WTC11 (cell line): ENCODE measurements at regions not wholly inside any gene's neighbourhood (a gene's known extent, or its start where the extent isn't known, plus 50 kb on each side); places are given as distances from the start of the nearest gene placed in this dataset.

Source experiments
- ATAC-seq: fragments of 200-7000 bp; cut with Tn5 transposase; 2 replicates; pipeline ENCODE4 v1.10.0; 2021; ENCODE audit warnings: mild to moderate bottlenecking, moderate library complexity
- CTCF ChIA-PET: fragments of 300-600 bp; sonication (Branson Sonifier 250); formaldehyde crosslinking; loops from one replicate; lab custom pipeline; 2021; ENCODE audit warnings: antibody characterized with exemption; lab: Charles Lee
- POLR2A ChIA-PET: fragments of 350-600 bp; sonication (Branson Sonifier 250); formaldehyde crosslinking; loops from one replicate; lab custom pipeline; 2021; ENCODE audit warnings: antibody characterized with exemption; lab: Charles Lee
- DNase-seq: peaks from one replicate; pipeline ENCODE4 v3.0.0; 2021; ENCODE audit warnings: low spot score
- H3K27ac Mint-ChIP-seq: 2 replicates; pipeline ENCODE4 v1.8.0; 2021; ENCODE audit warnings: mixed read lengths
- H3K27me3 Mint-ChIP-seq: 2 replicates; pipeline ENCODE4 v1.8.0; 2021; ENCODE audit warnings: low read depth, mild to moderate bottlenecking, moderate library complexity, mixed read lengths
- H3K36me3 Mint-ChIP-seq: 2 replicates; pipeline ENCODE4 v1.8.0; 2021; ENCODE audit warnings: mixed read lengths
- H3K4me1 Mint-ChIP-seq: 2 replicates; pipeline ENCODE4 v1.8.0; 2022; ENCODE audit warnings: mixed read lengths
- H3K4me3 Mint-ChIP-seq: 2 replicates; pipeline ENCODE4 v1.8.0; 2021; ENCODE audit warnings: mild to moderate bottlenecking, moderate library complexity, mixed read lengths
- H3K9me3 Mint-ChIP-seq: 2 replicates; pipeline ENCODE4 v1.8.0; 2021; ENCODE audit warnings: mixed read lengths
- AFF4 ChIP-seq: sonication (generic); formaldehyde crosslinking; IDR thresholded peaks from 2 replicates; pipeline ENCODE4 v1.8.1; 2023; ENCODE audit warnings: mild to moderate bottlenecking, missing genetic modification reagents, borderline replicate concordance
- EMX1 ChIP-seq: fragments of 250-450 bp; sonication (Bioruptor Pico); IDR thresholded peaks from 2 replicates; pipeline ENCODE4 v1.8.0; 2021; ENCODE audit warnings: mild to moderate bottlenecking
- FOXP1 ChIP-seq: sonication (generic); formaldehyde crosslinking; IDR thresholded peaks from 2 replicates; pipeline ENCODE4 v1.8.0; 2022; ENCODE audit warnings: missing genetic modification reagents, mild to moderate bottlenecking, moderate library complexity, borderline replicate concordance
- JUN ChIP-seq: sonication (generic); formaldehyde crosslinking; IDR thresholded peaks from 2 replicates; pipeline ENCODE4 v1.8.0; 2023; ENCODE audit warnings: mild to moderate bottlenecking, missing genetic modification reagents
- KAT7 ChIP-seq: sonication (generic); formaldehyde crosslinking; IDR thresholded peaks from 2 replicates; pipeline ENCODE4 v1.8.1; 2023; ENCODE audit warnings: missing genetic modification reagents, mild to moderate bottlenecking, borderline replicate concordance
- NFATC4 ChIP-seq: fragments of 250-450 bp; sonication (Bioruptor Pico); IDR thresholded peaks from 2 replicates; pipeline ENCODE4 v1.9.0; 2021; ENCODE audit warnings: mild to moderate bottlenecking
- NR1H2 ChIP-seq: sonication (generic); formaldehyde crosslinking; IDR thresholded peaks from 2 replicates; pipeline ENCODE4 v1.9.0; 2021; ENCODE audit warnings: mild to moderate bottlenecking, moderate library complexity, missing genetic modification reagents
- NR2C2 ChIP-seq: sonication (generic); formaldehyde crosslinking; IDR thresholded peaks from 2 replicates; pipeline ENCODE4 v1.8.0; 2022; ENCODE audit warnings: mild to moderate bottlenecking, missing genetic modification reagents
- OVOL2 ChIP-seq: fragments of 250-450 bp; sonication (Bioruptor Pico); IDR thresholded peaks from 2 replicates; pipeline ENCODE4 v1.9.0; 2021; ENCODE audit warnings: mild to moderate bottlenecking, borderline replicate concordance
- PRRX2 ChIP-seq: fragments of 250-450 bp; sonication (Bioruptor Pico); IDR thresholded peaks from 2 replicates; pipeline ENCODE4 v1.8.0; 2021; ENCODE audit warnings: mild to moderate bottlenecking
- TEAD4 ChIP-seq: sonication (generic); formaldehyde crosslinking; IDR thresholded peaks from 2 replicates; pipeline ENCODE4 v1.8.0; 2022; ENCODE audit warnings: mild to moderate bottlenecking, missing genetic modification reagents
- USF1 ChIP-seq: sonication (generic); formaldehyde crosslinking; IDR thresholded peaks from 2 replicates; pipeline ENCODE4 v1.8.0; 2022; ENCODE audit warnings: mild to moderate bottlenecking, missing genetic modification reagents
- ZNF121 ChIP-seq: sonication (generic); formaldehyde crosslinking; IDR thresholded peaks from 2 replicates; pipeline ENCODE4 v1.8.0; 2023; ENCODE audit warnings: missing genetic modification reagents
- ZNF138 ChIP-seq: sonication (generic); formaldehyde crosslinking; conservative IDR thresholded peaks from 2 replicates; pipeline ENCODE4 v1.8.1; 2022; ENCODE audit warnings: mild to moderate bottlenecking, moderate library complexity, missing genetic modification reagents
- ZNF232 ChIP-seq: sonication (generic); formaldehyde crosslinking; IDR thresholded peaks from 2 replicates; pipeline ENCODE4 v1.8.0; 2022; ENCODE audit warnings: mild to moderate bottlenecking, missing genetic modification reagents
- ZNF317 ChIP-seq: sonication (generic); formaldehyde crosslinking; IDR thresholded peaks from 2 replicates; pipeline ENCODE4 v1.8.1; 2023; ENCODE audit warnings: low read depth, mild to moderate bottlenecking, moderate library complexity, missing genetic modification reagents, borderline replicate concordance
- ZNF425 ChIP-seq: fragments of 250-450 bp; sonication (Bioruptor Pico); conservative IDR thresholded peaks from 2 replicates; pipeline ENCODE4 v1.9.0; 2021; ENCODE audit warnings: mild to moderate bottlenecking
- TF ChIP-seq, protein P1 (sequence below): sonication (generic); formaldehyde crosslinking; IDR thresholded peaks from 2 replicates; pipeline ENCODE4 v1.8.0; 2023; ENCODE audit warnings: mild to moderate bottlenecking, missing genetic modification reagents
- TF ChIP-seq, protein P2 (sequence below): sonication (generic); formaldehyde crosslinking; IDR thresholded peaks from 2 replicates; pipeline ENCODE4 v1.8.0; 2022; ENCODE audit warnings: mild to moderate bottlenecking, missing genetic modification reagents
- TF ChIP-seq, protein P3 (sequence below): sonication (generic); formaldehyde crosslinking; IDR thresholded peaks from 2 replicates; pipeline ENCODE4 v1.8.0; 2022; ENCODE audit warnings: mild to moderate bottlenecking, missing genetic modification reagents
- TF ChIP-seq, protein P4 (sequence below): sonication (generic); formaldehyde crosslinking; conservative IDR thresholded peaks from 2 replicates; pipeline ENCODE4 v1.8.1; 2022; ENCODE audit warnings: mild to moderate bottlenecking, missing genetic modification reagents
- TF ChIP-seq, protein P5 (sequence below): sonication (generic); formaldehyde crosslinking; IDR thresholded peaks from 2 replicates; pipeline ENCODE4 v1.8.1; 2023; ENCODE audit warnings: mild to moderate bottlenecking, missing genetic modification reagents, moderate library complexity

DNA sequence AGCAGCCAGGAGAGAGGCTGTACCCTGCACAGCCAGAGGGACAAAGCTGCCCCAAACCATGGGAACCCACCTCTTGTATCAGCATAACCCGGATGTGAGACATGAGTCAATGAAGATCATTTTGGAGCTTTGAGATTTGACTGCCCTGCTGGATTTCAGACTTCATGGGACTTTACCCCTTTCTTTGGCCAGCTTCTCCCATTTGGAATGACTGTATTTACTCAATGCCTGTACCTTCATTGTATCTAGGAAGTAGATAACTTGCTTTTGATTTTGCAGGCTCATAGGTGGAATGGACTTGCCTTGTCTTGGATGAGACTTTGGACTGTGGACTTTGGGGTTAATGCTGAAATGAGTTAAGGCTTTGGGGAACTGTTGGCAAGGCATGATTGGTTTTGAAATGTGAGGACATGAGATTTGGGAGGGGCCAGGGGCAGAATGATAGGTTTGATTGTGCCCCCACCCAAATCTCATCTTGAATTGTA is 616.2 kb downstream of the RWDD3 start:
- Mint-ChIP-seq H3K27ac (no peak overlapping the region), H3K9me3 (peaks cover 11% of the 10 kb centered on the region), H3K4me3 (no peak overlapping the region), H3K36me3 (peaks cover 4% of the 10 kb centered on the region; the same call in 1 of the 2 replicates)
- CTCF ChIA-PET: no interaction called here
- ATAC-seq: no peak
- POLR2A ChIA-PET: no interaction called here
- no peak for DNase-seq
- TF ChIP-seq, protein P1, sequence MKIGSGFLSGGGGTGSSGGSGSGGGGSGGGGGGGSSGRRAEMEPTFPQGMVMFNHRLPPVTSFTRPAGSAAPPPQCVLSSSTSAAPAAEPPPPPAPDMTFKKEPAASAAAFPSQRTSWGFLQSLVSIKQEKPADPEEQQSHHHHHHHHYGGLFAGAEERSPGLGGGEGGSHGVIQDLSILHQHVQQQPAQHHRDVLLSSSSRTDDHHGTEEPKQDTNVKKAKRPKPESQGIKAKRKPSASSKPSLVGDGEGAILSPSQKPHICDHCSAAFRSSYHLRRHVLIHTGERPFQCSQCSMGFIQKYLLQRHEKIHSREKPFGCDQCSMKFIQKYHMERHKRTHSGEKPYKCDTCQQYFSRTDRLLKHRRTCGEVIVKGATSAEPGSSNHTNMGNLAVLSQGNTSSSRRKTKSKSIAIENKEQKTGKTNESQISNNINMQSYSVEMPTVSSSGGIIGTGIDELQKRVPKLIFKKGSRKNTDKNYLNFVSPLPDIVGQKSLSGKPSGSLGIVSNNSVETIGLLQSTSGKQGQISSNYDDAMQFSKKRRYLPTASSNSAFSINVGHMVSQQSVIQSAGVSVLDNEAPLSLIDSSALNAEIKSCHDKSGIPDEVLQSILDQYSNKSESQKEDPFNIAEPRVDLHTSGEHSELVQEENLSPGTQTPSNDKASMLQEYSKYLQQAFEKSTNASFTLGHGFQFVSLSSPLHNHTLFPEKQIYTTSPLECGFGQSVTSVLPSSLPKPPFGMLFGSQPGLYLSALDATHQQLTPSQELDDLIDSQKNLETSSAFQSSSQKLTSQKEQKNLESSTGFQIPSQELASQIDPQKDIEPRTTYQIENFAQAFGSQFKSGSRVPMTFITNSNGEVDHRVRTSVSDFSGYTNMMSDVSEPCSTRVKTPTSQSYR: no peak
- TF ChIP-seq NR2C2 (CRISPR knock-in tag): no peak
- TF ChIP-seq JUN (CRISPR knock-in tag): no peak
- no peak for TF ChIP-seq EMX1 (CRISPR knock-in tag)
- TF ChIP-seq ZNF317 (CRISPR knock-in tag): no peak
- no peak for TF ChIP-seq TEAD4 (CRISPR knock-in tag)
- TF ChIP-seq, protein P2, sequence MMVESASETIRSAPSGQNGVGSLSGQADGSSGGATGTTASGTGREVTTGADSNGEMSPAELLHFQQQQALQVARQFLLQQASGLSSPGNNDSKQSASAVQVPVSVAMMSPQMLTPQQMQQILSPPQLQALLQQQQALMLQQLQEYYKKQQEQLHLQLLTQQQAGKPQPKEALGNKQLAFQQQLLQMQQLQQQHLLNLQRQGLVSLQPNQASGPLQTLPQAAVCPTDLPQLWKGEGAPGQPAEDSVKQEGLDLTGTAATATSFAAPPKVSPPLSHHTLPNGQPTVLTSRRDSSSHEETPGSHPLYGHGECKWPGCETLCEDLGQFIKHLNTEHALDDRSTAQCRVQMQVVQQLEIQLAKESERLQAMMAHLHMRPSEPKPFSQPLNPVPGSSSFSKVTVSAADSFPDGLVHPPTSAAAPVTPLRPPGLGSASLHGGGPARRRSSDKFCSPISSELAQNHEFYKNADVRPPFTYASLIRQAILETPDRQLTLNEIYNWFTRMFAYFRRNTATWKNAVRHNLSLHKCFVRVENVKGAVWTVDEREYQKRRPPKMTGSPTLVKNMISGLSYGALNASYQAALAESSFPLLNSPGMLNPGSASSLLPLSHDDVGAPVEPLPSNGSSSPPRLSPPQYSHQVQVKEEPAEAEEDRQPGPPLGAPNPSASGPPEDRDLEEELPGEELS (CRISPR knock-in tag): no peak
- no peak for TF ChIP-seq ZNF121
- TF ChIP-seq OVOL2 (CRISPR knock-in tag): no peak
- TF ChIP-seq, all 79 proteins: peak for 0
- H3K4me1 Mint-ChIP-seq: peaks cover 12% of the 10 kb centered on the region
- no peaks in the 10 kb centered on the region for H3K27me3 Mint-ChIP-seq

- Mint-ChIP-seq H3K4me1 (peaks cover 12% of the 10 kb centered on the region), H3K4me3 (no peak overlapping the region), H3K9me3 (peaks cover 11% of the 10 kb centered on the region), H3K27ac (no peak overlapping the region), H3K27me3 (no peaks in the 10 kb centered on the region), H3K36me3 (peaks cover 4% of the 10 kb centered on the region; the same call in 1 of the 2 replicates)
- ChIA-PET POLR2A (no interaction called here), CTCF (no interaction called here)
- DNase-seq (no peak), ATAC-seq (no peak)
- TF ChIP-seq FOXP1 (CRISPR knock-in tag) (no peak), KAT7 (CRISPR knock-in tag) (no peak), ZNF138 (CRISPR knock-in tag) (no peak), PRRX2 (no peak), ZNF425 (no peak), NFATC4 (CRISPR knock-in tag) (no peak), USF1 (no peak), AFF4 (no peak), ZNF232 (CRISPR knock-in tag) (no peak), NR1H2 (CRISPR knock-in tag) (no peak), ZNF317 (CRISPR knock-in tag) (no peak)
- TF ChIP-seq, protein P3, sequence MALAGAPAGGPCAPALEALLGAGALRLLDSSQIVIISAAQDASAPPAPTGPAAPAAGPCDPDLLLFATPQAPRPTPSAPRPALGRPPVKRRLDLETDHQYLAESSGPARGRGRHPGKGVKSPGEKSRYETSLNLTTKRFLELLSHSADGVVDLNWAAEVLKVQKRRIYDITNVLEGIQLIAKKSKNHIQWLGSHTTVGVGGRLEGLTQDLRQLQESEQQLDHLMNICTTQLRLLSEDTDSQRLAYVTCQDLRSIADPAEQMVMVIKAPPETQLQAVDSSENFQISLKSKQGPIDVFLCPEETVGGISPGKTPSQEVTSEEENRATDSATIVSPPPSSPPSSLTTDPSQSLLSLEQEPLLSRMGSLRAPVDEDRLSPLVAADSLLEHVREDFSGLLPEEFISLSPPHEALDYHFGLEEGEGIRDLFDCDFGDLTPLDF (CRISPR knock-in tag): no peak
- TF ChIP-seq, protein P4, sequence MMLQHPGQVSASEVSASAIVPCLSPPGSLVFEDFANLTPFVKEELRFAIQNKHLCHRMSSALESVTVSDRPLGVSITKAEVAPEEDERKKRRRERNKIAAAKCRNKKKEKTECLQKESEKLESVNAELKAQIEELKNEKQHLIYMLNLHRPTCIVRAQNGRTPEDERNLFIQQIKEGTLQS (CRISPR knock-in tag): no peak
- TF ChIP-seq, protein P5, sequence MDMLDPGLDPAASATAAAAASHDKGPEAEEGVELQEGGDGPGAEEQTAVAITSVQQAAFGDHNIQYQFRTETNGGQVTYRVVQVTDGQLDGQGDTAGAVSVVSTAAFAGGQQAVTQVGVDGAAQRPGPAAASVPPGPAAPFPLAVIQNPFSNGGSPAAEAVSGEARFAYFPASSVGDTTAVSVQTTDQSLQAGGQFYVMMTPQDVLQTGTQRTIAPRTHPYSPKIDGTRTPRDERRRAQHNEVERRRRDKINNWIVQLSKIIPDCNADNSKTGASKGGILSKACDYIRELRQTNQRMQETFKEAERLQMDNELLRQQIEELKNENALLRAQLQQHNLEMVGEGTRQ (CRISPR knock-in tag): no peak
These were observed 616.8 kb downstream of the RWDD3 start for GRCh38 chr1:95850763-95851162.
